ENCODE measurements at regions not wholly inside any gene's neighbourhood (a gene's known extent, or its start where the extent isn't known, plus 50 kb on each side); places are given as distances from the start of the nearest gene placed in this dataset.

DNA sequence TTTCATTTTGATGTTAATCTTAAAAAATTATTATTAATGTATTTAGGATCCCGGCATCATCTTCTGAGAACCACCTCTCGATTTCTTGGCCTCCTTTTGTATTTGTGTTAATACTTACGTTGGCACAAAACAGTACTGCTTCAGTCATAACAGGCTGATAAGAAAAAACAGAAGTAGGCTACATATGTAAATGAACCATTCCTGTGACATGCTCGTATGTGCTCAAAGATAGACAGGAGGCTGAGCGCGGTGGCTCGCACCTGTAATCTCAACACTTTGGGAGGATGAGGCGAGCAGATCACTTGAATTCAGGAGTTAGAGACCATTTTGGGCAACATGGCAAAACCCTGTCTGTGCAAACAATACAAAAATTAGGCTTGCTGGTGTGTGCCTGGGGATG, 109.4 kb upstream of the H2AZ1 start:
- H3K4me2 ChIP-seq (ENCODE audit: insufficient read depth, low read length), result no peak overlapping the region
- BruUV-seq (replicated peaks), result no TSS peak

More for the DNA sequence above, 109.4 kb upstream of the H2AZ1 start:
- Histone ChIP-seq H3K4me3 (replicated peaks in 1 of 3; ENCODE audit: insufficient read depth in 1 of 3, low read depth in 1 of 3, low read length in 3 of 3) (no peak overlapping the region), H3K9me1 (replicated peaks; ENCODE audit: control insufficient read depth, extremely low read depth, insufficient read depth, low read length) (no peaks in the 10 kb centered on the region), H3K9me3 (replicated peaks; ENCODE audit: control insufficient read depth, insufficient read depth, low read length) (no peaks in the 10 kb centered on the region), H3K9ac (replicated peaks; ENCODE audit: extremely low read depth, insufficient read depth, low read length) (no peak overlapping the region), H3K4me1 (ENCODE audit: control insufficient read depth, extremely low read depth, insufficient read depth, low read length) (no peaks in the 10 kb centered on the region), H3K27me3 (ENCODE audit: control insufficient read depth in 2 of 2, insufficient read depth in 2 of 2, low read length in 2 of 2) (no peaks in the 10 kb centered on the region), H2AFZ (ENCODE audit: low read depth, low read length) (no peak overlapping the region), H3K79me2 (ENCODE audit: control insufficient read depth, insufficient read depth, low read length) (no peaks in the 10 kb centered on the region), H3K36me3 (ENCODE audit: control insufficient read depth in 2 of 2, extremely low read depth in 1 of 2, insufficient read depth in 2 of 2, low read length in 2 of 2) (no peaks in the 10 kb centered on the region), H4K20me1 (replicated peaks; ENCODE audit: control insufficient read depth, extremely low read depth, insufficient read depth, low read length) (no peaks in the 10 kb centered on the region), H3K27ac (ENCODE audit: insufficient read depth, low read depth, low read length) (no peak overlapping the region)
- ChIA-PET CTCF (no interaction called here), POLR2A (no interaction called here)
- DNase-seq (ENCODE audit: low read depth, low spot score) (no peak), FAIRE-seq (no peak)
- no peak for TF ChIP-seq JUN (IDR thresholded peaks at IDR 0.05; ENCODE audit: borderline replicate concordance, insufficient read depth, insufficient read length, low read depth)
- TF ChIP-seq POLR2A (IDR thresholded peaks at IDR 0.05; ENCODE audit: low read depth, low read length), result no peak
- no peak for TF ChIP-seq GATA2 (IDR thresholded peaks at IDR 0.05; ENCODE audit: insufficient read depth, insufficient read length, low read depth, low read length)
- TF ChIP-seq EZH2 (IDR thresholded peaks at IDR 0.05; ENCODE audit: borderline replicate concordance, low read depth, low read length, severe bottlenecking), result no peak
- TF ChIP-seq, protein P1, sequence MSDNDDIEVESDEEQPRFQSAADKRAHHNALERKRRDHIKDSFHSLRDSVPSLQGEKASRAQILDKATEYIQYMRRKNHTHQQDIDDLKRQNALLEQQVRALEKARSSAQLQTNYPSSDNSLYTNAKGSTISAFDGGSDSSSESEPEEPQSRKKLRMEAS (IDR thresholded peaks at IDR 0.05; ENCODE audit: insufficient read depth, insufficient read length), result no peak
- TF ChIP-seq, protein P2, sequence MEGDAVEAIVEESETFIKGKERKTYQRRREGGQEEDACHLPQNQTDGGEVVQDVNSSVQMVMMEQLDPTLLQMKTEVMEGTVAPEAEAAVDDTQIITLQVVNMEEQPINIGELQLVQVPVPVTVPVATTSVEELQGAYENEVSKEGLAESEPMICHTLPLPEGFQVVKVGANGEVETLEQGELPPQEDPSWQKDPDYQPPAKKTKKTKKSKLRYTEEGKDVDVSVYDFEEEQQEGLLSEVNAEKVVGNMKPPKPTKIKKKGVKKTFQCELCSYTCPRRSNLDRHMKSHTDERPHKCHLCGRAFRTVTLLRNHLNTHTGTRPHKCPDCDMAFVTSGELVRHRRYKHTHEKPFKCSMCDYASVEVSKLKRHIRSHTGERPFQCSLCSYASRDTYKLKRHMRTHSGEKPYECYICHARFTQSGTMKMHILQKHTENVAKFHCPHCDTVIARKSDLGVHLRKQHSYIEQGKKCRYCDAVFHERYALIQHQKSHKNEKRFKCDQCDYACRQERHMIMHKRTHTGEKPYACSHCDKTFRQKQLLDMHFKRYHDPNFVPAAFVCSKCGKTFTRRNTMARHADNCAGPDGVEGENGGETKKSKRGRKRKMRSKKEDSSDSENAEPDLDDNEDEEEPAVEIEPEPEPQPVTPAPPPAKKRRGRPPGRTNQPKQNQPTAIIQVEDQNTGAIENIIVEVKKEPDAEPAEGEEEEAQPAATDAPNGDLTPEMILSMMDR (IDR thresholded peaks at IDR 0.05; ENCODE audit: extremely low read depth in 1 of 2, insufficient read depth in 1 of 2, low read depth in 1 of 2, low read length in 2 of 2), result no peak
- no peak for TF ChIP-seq FOS (IDR thresholded peaks at IDR 0.05; ENCODE audit: borderline replicate concordance, insufficient read depth, low read length)
- no peak for TF ChIP-seq MYC (IDR thresholded peaks at IDR 0.05; ENCODE audit: low read depth, low read length)
- no peak for TF ChIP-seq POLR2AphosphoS5 (IDR thresholded peaks at IDR 0.05; ENCODE audit: insufficient read depth, low read depth, low read length)
- dilution Hi-C loops (cut with MboI; ENCODE audit: extremely low pct_ligation_motif_present, low sequenced_read_pairs) (no loop called here), intact Hi-C loops (cut with micrococcal nuclease) (no loop called here)
